T-helper 9 cell (primary cell): ENCODE measurements at regions not wholly inside any gene's neighbourhood (a gene's known extent, or its start where the extent isn't known, plus 50 kb on each side); places are given as distances from the start of the nearest gene placed in this dataset.
"Not testable (repeated sequence)": the region's sequence is repeated elsewhere in the genome, so short reads cannot be mapped to it uniquely, and the experiment has no call there.

Experiments used
- DNase-seq: peaks from one replicate; pipeline ENCODE4 v3.0.0-alpha.2; 2020

DNA sequence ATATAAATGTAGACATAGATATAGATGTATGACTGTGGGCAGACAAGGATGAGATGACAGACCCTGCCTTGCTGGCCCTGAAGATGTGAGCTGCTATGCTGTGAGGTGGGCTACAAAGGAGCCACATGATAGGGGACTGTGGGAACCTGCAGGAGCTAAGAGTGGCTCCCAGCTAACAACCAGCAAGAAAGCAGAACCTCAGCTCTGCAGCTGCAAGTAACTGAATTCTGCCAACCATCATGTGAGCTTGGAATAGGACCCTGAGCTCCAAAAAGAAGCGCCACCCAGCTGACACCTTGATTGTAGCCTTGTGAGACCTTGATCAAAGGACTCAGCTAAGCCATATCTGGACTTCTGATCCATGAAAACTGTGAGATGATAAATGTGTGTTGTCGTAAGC is 123.3 kb upstream of the GRM7 start:
- DNase-seq, result no peak

DNA sequence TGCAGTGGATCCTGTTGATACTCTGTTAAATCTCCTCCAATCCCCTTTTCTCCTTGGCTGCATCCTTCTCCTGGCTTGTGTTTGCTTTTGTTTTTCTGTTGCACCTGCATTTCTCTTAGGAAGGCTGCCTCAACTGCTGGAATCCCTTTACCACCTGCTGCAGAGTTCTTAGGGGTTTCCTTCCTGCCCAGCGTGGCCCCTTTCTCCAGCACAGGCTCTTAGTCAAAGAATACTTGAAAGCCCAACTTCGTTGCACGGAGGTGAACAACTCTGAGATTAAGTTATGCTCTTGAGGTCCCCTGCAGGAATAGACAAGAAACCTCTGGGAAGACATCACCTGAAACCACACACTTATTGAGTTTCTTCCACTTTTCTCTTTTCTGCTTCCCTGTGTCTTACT is 121.6 kb upstream of the GRM7 start:
- DNase-seq, result no peak

DNA sequence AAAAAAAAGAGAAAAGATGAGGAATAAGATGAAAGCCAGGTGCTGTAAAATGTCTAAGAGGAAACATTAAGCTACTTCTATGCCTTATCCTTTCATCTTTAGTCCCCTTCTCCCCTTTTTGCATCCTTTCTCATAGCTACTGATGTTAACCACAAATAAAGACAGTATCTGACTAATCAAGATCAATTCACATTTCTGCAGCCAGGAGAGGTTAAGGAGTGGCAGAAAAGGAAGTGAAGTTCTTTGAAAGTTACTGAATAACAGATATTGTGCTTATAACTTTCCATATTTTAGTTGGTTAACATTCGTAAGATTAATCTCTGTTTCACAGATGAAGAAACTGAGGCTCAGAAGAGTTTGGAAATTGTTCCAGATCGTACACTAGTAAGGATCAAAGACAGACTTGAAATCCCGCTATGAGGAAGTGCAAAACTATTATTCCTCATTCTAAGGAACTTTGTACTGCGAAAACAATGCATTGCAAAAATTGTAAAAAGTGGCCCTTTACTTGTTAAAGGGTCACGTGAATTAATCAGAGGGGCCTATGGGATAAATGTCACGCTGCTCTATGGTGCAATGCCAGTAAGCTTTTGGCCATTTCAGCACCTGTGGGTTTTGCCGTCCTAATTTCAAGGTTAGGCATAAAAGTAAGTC is 117.7 kb upstream of the GRM7 start:
- DNase-seq, result no peak

DNA sequence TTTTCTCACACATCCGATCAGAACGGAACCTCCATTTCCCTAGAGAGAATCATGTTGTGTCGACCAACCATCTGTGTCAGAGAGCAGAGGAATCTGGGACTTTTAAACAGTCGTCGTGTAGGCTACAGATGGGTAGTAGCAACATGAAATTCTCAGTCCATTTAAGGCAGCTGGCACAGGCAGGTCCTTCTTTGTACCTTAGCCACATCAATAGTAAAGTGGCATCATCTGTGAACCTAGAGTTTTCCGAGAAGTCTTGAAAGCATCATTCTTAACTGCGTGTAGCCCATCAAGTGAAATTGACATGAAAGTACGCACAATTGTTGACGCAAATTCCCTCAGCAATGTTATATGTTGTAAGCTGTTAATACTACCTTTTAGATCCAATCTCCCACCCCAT is 114.5 kb upstream of the GRM7 start:
- no peak for DNase-seq

DNA sequence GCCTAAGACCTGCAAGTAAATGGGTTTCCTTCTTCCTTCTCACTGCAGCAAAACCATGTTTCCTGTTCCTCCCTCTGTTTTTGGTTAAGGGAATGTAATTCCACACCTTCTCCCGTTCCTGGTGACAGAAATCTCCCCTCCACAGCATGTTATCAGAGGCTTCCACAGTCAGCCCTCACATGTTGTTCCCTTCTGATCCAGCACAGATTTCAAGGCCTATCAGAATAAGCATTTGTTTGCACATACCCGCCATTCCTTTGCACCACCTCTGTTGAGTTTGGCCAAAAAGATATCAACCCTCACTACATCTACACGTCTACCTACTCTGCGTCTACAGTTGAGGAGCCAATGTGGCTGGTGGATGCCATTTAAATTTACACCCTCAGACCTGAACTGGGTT is 113.9 kb upstream of the GRM7 start:
- no peak for DNase-seq

DNA sequence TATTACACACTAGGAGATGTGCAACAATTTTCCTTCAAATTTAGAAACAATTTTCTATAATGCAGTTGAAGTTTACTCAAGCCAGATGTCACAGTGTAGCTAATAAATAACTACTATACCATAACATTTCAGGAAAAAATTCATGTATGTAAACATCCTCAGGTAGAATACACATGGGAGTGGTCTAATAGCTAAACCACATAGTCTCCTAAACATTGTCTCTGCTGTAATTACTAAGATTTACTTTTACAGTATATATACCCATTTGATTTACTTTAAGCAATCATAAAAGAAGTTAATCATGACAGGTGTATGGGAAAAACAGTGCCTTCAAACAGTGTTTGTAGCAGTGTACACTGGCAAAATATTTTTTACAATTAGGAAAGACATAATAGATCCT is 110.1 kb upstream of the GRM7 start:
- no peak for DNase-seq

DNA sequence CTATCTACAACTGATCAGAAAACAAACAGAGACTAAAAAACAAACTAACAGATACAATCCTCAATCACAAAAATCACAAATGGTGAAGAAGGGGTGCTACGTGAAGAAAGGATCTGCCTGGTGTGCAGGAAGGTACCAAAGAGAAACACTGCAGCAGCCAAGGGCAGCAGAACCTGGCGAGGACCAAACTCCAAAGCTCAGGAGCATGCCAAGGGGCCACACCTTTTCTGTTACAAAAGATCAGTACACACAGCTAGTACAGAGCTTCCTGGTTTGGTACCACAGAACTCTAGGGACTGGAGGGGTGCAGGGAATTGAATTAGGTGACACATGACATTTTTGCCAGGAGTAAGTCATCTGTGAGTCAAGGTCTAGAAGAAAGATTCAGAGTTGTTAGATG is 107.4 kb upstream of the GRM7 start:
- DNase-seq, result no peak

DNA sequence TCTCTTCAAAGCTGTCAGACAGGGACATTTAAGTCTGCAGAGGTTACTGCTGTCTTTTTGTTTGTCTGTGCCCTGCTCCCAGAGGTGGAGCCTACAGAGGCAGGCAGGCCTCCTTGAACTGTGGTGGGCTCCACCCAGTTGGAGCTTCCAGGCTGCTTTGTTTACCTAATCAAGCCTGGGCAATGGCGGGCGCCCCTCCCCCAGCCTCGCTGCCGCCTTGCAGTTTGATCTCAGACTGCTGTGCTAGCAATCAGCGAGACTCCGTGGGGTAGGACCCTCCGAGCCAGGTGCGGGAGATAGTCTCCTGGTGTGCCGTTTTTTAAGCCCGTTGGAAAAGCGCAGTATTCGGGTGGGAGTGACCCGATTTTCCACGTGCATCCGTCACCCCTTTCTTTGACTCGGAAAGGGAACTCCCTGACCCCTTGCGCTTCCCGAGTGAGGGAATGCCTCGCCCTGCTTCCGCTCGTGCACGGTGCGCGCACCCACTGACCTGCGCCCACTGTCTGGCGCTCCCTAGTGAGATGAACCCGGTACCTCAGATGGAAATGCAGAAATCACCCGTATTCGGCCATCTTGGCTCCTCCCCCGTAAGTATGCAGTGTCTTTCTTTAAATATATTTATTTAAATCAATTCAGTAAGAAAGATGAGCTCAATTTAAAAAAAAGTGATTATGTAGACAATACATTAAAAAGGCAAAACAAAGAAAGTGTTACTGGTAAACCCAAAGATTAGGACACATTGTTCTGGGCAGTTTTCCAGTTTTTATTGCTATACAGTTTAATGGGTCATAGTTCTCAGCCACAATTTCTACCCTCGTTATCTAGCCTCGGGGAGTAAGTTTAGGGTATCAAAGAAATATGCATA is 91.2 kb upstream of the GRM7 start:
- not testable (repeated sequence) for DNase-seq

DNA sequence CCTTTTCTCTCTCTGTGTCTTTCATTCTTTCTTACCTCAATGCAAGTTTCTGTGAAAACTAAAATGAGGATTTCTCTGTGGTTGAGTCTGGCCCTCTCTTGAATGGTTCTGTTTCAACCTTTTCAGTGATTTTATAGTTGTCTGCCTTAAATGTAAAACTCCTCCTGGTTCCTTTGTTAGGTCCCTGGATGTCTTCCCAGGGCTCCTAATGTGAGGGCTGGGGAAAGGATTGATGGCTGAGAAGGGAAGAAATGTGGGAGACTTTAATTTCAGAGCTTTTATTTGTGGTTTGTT is 90.6 kb upstream of the GRM7 start:
- no peak for DNase-seq

DNA sequence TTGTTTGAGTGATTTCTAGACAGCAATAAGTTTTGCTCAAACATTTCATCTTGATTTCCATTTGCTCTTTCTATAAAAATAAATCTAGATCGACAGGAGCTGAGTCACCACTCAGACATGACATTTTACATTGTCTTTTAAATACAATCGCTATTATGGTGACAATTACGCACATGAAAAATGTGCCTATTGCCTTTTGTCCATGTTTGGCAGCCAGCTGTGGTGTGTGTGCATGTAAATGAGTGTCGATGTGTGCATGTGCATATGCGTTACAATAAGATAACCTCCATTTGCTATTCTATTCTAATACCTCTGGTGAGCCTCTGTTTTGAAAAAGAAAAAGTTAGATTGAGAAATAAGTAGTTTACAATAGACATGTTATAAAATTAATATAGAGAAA is 89.7 kb upstream of the GRM7 start:
- no peak for DNase-seq

DNA sequence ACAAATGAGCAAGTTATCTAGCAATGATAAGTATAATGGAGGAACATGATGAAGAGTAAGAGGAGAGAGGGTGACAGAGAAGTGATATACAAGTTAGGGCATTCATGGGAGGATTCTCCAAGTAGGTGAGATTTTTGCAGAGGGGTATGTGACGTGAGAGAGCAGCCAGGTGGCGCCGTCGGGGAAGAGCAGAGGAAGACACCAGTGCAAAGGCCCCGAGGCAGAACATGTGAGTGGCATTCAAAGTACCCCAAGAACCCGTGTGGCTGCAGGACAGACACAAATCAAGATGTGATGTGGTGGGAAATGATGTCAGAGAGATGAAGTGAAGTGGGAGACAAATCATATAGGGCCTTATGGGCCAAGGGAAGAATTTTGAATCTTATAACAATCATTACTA is 81.8 kb upstream of the GRM7 start:
- DNase-seq, result no peak

DNA sequence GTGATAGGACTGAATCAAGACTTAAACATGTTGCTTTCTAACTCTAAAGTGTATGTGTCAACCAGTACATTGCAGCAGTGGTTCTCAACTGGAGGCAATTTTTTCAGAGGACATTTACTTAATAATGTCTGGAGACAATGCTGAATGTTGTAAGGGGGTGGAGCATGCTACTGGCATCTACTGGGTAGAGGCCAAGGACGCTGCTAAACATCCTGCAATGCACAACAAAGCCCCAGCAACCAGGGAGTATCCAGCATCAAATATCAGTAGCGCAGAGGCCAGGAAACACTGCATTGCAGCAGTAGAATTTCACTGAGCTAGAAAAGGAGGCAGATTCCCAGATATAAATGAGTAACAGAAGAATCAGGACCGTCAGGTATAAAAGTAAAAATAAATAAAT is 79.8 kb upstream of the GRM7 start:
- DNase-seq, result no peak

DNA sequence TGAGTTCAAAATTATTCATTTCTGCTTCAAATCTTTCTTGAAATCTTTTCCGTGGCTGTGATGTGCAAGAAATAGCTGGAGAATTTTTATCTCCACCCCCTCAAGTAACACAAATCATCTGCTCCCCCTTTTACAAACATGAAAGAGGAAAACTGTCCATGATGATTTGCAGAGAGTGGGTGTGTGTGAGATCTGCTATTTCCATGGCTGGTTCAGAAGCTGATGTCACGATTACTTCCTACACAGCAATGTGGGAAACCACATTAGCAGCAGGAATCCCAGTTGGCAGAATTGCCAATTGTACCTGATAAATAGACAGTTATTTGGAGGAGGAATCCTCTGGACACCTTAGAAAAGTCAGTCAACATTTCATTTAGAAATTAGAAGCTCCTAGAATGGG is 75.2 kb upstream of the GRM7 start:
- DNase-seq, result no peak

DNA sequence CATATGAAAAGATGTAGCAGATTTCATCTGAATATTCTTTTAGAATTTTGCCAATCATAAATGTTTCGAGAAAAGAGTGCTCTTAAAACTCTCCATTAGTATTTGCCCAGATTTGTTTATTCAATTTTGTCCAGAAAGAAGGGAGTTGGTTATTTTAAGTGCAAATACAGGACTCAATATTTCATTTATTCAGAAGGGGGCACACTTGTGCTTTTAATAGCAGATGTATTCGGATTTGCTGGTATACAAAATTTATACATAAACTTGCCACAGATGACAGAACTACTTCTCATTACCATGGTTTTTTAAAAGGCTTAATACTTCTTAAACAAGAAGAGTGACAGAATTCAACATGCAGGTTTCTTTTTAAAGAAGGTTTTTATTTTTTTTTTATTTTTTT is 69.8 kb upstream of the GRM7 start:
- no peak for DNase-seq

DNA sequence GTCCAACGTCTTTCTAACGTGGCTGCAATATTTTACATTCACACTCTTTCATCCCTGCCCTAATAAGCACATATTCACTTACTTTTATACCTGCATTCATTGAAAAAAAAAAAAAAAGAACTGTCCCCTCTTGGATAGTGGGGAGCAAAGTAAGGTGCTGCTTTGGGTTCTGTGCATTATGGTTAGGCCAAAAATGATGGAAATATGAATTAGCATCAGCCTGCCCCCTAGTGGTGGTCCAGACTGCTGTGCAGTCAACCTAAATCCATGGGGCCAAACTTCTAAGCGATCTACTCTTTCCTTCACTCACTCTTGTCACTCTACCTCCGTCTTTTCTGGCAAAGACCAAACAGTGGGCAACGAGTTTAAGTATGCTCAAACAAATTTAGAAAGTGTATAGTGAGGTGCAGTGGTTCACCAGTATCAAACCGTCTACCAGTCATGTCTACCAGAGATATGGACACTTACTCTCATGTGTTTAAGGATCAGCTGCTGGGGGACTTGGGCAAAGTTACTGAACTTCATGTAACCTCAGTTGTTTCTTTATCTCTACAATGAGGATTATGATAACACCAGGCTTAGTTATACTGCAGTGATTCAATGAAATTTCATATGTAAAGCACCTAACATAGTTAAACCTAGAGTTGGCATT is 61.5 kb upstream of the GRM7 start:
- no peak for DNase-seq

DNA sequence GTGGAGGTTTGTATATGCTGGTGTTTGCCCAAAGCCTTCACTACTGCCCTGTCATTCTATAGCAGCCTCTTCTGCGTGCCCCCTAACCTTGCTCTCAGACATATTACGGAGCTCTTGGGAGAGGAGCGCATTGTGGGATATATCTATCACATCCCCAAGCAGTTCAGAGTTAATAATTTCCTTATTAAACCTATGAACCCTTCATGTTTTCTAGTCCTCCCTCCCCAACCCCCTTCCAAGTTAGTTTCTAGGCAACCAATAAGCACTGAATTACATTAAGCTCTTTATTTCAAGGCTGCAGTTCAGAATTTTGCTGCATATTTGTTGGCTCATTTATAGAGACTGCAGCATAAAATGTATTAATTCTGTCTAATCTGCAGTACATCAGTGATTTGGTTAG is 57.3 kb upstream of the GRM7 start:
- DNase-seq, result no peak

DNA sequence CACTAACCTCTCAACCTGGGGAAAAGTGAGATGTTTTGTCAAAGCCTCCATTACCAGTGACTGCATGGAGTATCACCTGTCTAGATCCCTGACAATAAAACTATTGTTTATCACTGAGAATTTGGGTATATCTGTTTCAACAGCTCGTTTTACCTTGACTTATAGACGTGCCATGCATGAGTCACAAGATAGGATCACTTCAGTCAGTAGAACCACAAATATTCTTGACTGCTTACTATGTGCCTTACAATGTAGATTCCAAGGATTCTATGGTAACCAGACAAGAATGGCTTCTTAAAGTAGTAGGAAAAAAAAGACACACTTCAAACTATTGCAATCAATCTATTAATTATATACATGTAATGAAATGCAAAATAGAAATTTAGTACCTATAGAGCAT is 55.7 kb upstream of the GRM7 start:
- DNase-seq, result no peak

DNA sequence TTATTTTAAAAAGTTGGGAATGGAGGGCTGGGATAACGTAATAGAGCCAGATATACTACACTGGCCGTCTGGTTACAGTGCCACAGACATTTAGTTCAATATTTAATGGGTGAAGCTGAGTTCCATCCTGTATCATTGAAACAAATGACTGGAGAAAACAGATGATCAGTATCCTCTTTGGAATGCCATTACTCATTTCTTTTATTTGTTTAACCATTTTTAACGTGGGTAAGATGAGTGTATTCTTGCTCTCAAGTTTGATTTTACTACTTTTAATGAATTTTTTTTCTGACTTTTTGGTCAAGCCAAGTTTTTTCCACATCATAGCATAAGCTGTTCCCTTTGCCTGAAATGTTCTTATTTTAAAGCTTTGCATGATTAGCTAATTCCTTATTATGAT is 53.9 kb upstream of the GRM7 start:
- DNase-seq, result no peak

DNA sequence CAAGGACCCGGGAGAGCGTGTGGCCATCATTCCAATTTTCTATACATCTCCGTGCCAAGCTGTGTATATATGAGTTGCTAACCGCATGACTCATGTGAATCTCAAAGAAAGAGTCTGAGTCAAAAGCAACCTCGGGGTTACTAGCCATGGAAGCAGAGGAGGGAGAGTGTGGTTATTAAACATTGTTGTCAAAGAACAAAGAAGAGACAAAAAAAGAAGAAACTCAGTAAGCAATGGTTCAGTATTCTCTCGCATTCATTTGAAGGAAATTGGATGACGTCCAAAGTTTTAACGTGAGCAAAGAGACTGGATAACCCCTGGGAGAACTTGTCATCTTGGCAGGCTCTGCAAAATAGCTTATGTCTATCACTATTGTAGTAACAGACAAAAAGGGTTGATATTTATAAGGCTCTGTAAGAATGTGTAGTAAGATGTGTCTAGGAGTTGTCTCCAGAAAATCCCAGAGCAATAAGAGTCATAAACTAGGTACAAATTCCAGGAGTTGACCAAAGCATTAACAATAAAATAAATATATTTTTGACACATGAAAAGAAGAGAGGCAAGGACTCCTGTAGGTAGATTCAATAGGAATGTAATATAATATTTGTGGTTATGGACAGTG is 52.8 kb upstream of the GRM7 start:
- DNase-seq, result no peak

DNA sequence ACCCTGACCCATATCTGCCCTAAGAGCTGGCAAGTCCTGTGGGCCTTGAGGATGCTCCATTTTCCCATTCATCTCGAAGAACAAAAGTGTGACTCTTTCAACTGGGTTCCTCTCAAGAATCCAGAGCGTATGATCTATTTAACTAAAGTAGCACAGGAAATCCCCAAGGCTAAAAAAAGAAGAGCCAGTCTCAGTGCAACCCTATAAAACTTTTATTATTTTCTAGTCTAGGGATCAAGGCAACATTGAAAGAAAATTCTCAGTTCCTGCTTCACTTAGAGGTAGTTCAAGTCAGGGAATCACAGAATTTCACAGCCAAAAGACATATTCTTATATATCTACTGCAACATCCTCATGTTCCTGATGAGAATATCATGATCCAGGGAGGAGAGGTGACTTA is 51.6 kb upstream of the GRM7 start:
- no peak for DNase-seq
